Inflammatory macrophage (primary cell): ENCODE measurements at regions not wholly inside any gene's neighbourhood (a gene's known extent, or its start where the extent isn't known, plus 50 kb on each side); places are given as distances from the start of the nearest gene placed in this dataset.
"Not testable (repeated sequence)": the region's sequence is repeated elsewhere in the genome, so short reads cannot be mapped to it uniquely, and the experiment has no call there.

Experiments used
- DNase-seq, 2 donors: peaks; one replicate each; pipeline ENCODE4 v3.0.0-alpha.2; 2020 to 2022

GRCh38 chr4:116302990-116303735 lies 782.2 kb downstream of the TRAM1L1 start:
- DNase-seq: no peak

- no peak for DNase-seq
These were observed 810.4 kb downstream of the TRAM1L1 start for GRCh38 chr4:116275006-116275405.

GRCh38 chr4:116272336-116272735 lies 813.0 kb downstream of the TRAM1L1 start:
- DNase-seq: no peak

GRCh38 chr4:116260931-116261330 lies 824.4 kb downstream of the TRAM1L1 start:
- DNase-seq: peak in 1 of 2 donors; percentile 2

- DNase-seq: no peak
These were observed 840.6 kb downstream of the TRAM1L1 start for GRCh38 chr4:116244771-116245170.

GRCh38 chr4:116243431-116243830 lies 841.9 kb downstream of the TRAM1L1 start:
- DNase-seq: no peak

GRCh38 chr4:116233971-116234370 lies 851.4 kb downstream of the TRAM1L1 start:
- DNase-seq: no peak

- not testable (repeated sequence) for DNase-seq
These were observed 853.4 kb downstream of the TRAM1L1 start for GRCh38 chr4:116231999-116232398.

GRCh38 chr4:116229420-116229819 lies 856.0 kb downstream of the TRAM1L1 start:
- no peak for DNase-seq

- no peak for DNase-seq
These were observed 862.2 kb downstream of the TRAM1L1 start for GRCh38 chr4:116223040-116223732.

- DNase-seq: no peak
These were observed 867.6 kb downstream of the TRAM1L1 start for GRCh38 chr4:116217781-116218180.

GRCh38 chr4:116215622-116216021 lies 869.8 kb downstream of the TRAM1L1 start:
- no peak for DNase-seq

GRCh38 chr4:116202524-116202923 lies 882.9 kb downstream of the TRAM1L1 start:
- no peak for DNase-seq

- DNase-seq: no peak
These were observed 888.0 kb downstream of the TRAM1L1 start for GRCh38 chr4:116197317-116197809.

GRCh38 chr4:116183241-116183640 lies 902.1 kb downstream of the TRAM1L1 start:
- no peak for DNase-seq

GRCh38 chr4:116180157-116180601 lies 905.2 kb downstream of the TRAM1L1 start:
- DNase-seq: no peak

- not testable (repeated sequence) for DNase-seq
These were observed 934.0 kb downstream of the TRAM1L1 start for GRCh38 chr4:116151371-116151770.

GRCh38 chr4:116150152-116150551 lies 935.2 kb downstream of the TRAM1L1 start:
- DNase-seq: no peak

GRCh38 chr4:116143198-116143597 lies 942.2 kb downstream of the TRAM1L1 start:
- no peak for DNase-seq

GRCh38 chr4:116132946-116133345 lies 952.4 kb downstream of the TRAM1L1 start:
- DNase-seq: no peak

- DNase-seq: no peak
These were observed 958.6 kb downstream of the TRAM1L1 start for GRCh38 chr4:116126794-116127193.

- DNase-seq: no peak
These were observed 963.3 kb downstream of the TRAM1L1 start for GRCh38 chr4:116122124-116122523.

GRCh38 chr4:116118221-116118620 lies 967.2 kb downstream of the TRAM1L1 start:
- no peak for DNase-seq

GRCh38 chr4:116112861-116113260 lies 972.5 kb downstream of the TRAM1L1 start:
- DNase-seq: not testable (repeated sequence)
